A549 (cell line): ENCODE measurements at regions not wholly inside any gene's neighbourhood (a gene's known extent, or its start where the extent isn't known, plus 50 kb on each side); places are given as distances from the start of the nearest gene placed in this dataset.

Experiments used
- FOSL2 ChIP-seq, 2 experiments: fragments of 450-650 bp in 1 of 2; fragments of >200 bp in 1 of 2; sonication (Bioruptor Twin) in 1 of 2; formaldehyde crosslinking; IDR thresholded peaks; 2 replicates each; pipeline versions ENCODE4 v1.5.0 to v1.6.1; 2016 to 2020; ENCODE audit warnings: mild to moderate bottlenecking in 1 of 2, moderate library complexity in 1 of 2
- HOXA7 ChIP-seq: fragments of 250-450 bp; sonication (Bioruptor Pico); IDR thresholded peaks from 2 replicates; pipeline ENCODE4 v1.5.0; 2020; ENCODE audit warnings: mild to moderate bottlenecking, moderate library complexity
- MAFK ChIP-seq: fragments of 450-650 bp; IDR thresholded peaks from 2 replicates; pipeline ENCODE4 v1.6.1; 2014; ENCODE audit not compliant: partially characterized antibody
- POLR2A ChIP-seq: IDR thresholded peaks from 2 replicates; pipeline ENCODE4 v1.6.1; 2012; ENCODE audit warnings: mild to moderate bottlenecking, low read length
- RAD21 ChIP-seq, 2 experiments: fragments of >200 bp in 1 of 2; sonication (Bioruptor Twin) in 1 of 2; formaldehyde crosslinking in 1 of 2; IDR thresholded peaks in 1 of 2; conservative IDR thresholded peaks in 1 of 2; 2 replicates in 1 of 2; 3 replicates in 1 of 2; pipeline ENCODE4 v1.6.1; 2012 to 2018; ENCODE audit warnings: inconsistent platforms in 1 of 2
- SMC3 ChIP-seq: fragments of >200 bp; sonication (Bioruptor Twin); formaldehyde crosslinking; IDR thresholded peaks from 3 replicates; pipeline ENCODE4 v1.6.1; 2018; ENCODE audit warnings: inconsistent platforms
- ZC3H11A ChIP-seq: fragments of 450-650 bp; IDR thresholded peaks from 2 replicates; pipeline ENCODE4 v1.6.1; 2014; ENCODE audit warnings: antibody characterized with exemption, mild to moderate bottlenecking
- TF ChIP-seq, protein P1 (sequence below): fragments of 150-350 bp; IDR thresholded peaks from 2 replicates; pipeline ENCODE4 v1.6.1; 2014; ENCODE audit warnings: low read depth, mild to moderate bottlenecking, low read length
- TF ChIP-seq, protein P2 (sequence below): fragments of >200 bp; sonication (Bioruptor Twin); formaldehyde crosslinking; IDR thresholded peaks from 3 replicates; pipeline ENCODE4 v1.5.1; 2016

DNA sequence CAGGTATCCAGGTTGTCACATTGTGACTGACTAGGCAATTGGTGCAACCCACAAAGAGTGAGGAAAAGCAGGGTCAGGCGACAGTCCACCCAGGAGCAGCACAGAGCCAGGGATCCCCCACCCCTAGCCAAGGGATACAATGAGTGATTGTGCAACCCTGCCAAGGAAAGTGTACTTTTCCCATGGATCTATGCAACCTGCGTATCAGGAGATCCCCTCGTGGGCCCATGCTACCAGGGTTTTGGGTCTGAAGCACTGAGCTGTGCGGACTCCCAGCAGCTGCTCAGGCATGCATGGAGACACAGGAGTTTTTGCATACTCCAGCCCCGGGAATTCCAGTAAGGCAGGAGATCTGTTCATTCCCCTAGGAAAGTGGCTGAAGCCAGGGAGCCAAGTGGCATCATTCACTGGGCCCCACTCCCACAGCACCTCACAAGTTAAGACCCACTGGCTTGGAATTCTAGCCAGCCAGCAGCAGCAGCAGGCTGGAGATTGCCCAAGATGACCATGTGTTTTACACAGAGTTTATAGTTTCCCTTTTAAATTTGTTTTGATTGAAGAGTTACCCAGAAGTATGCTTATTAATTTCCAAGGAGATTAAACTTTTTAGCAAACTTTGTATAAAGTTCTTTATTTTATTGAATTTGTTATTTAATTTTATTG lies 136.0 kb downstream of the LTN1 start:
- TF ChIP-seq, protein P1, sequence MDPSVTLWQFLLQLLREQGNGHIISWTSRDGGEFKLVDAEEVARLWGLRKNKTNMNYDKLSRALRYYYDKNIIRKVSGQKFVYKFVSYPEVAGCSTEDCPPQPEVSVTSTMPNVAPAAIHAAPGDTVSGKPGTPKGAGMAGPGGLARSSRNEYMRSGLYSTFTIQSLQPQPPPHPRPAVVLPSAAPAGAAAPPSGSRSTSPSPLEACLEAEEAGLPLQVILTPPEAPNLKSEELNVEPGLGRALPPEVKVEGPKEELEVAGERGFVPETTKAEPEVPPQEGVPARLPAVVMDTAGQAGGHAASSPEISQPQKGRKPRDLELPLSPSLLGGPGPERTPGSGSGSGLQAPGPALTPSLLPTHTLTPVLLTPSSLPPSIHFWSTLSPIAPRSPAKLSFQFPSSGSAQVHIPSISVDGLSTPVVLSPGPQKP, result no peak
- TF ChIP-seq, protein P2, sequence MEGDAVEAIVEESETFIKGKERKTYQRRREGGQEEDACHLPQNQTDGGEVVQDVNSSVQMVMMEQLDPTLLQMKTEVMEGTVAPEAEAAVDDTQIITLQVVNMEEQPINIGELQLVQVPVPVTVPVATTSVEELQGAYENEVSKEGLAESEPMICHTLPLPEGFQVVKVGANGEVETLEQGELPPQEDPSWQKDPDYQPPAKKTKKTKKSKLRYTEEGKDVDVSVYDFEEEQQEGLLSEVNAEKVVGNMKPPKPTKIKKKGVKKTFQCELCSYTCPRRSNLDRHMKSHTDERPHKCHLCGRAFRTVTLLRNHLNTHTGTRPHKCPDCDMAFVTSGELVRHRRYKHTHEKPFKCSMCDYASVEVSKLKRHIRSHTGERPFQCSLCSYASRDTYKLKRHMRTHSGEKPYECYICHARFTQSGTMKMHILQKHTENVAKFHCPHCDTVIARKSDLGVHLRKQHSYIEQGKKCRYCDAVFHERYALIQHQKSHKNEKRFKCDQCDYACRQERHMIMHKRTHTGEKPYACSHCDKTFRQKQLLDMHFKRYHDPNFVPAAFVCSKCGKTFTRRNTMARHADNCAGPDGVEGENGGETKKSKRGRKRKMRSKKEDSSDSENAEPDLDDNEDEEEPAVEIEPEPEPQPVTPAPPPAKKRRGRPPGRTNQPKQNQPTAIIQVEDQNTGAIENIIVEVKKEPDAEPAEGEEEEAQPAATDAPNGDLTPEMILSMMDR, result no peak
- TF ChIP-seq POLR2A (no peak), RAD21 (conservative IDR thresholded peaks at IDR 0.05 in 1 of 2, IDR thresholded peaks at IDR 0.05 in 1 of 2) (no peak), ZC3H11A (no peak), FOSL2 (IDR thresholded peaks at IDR 0.05) (no peak), FOSL2 (CRISPR knock-in tag; IDR thresholded peaks at IDR 0.05) (no peak), MAFK (no peak), SMC3 (no peak), HOXA7 (CRISPR knock-in tag) (no peak)
